HepG2 (cell line): ENCODE measurements at regions not wholly inside any gene's neighbourhood (a gene's known extent, or its start where the extent isn't known, plus 50 kb on each side); places are given as distances from the start of the nearest gene placed in this dataset.

Experiments used
- AHDC1 ChIP-seq: sonication (generic); formaldehyde crosslinking; IDR thresholded peaks from 2 replicates; pipeline ENCODE4 v1.5.1; 2020; ENCODE audit warnings: mild to moderate bottlenecking, missing genetic modification reagents, borderline replicate concordance
- ARID5B ChIP-seq: IDR thresholded peaks from 2 replicates; pipeline ENCODE4 v1.4.0; 2020; ENCODE audit warnings: mild to moderate bottlenecking, missing genetic modification reagents
- EP300 ChIP-seq, 3 experiments: sonication (generic) in 1 of 3; formaldehyde crosslinking in 1 of 3; IDR thresholded peaks; 2 replicates each; pipeline versions ENCODE4 v1.5.1 to v1.6.1; 2011 to 2020; ENCODE audit warnings: low read depth in 2 of 3, low read length in 2 of 3, borderline replicate concordance in 1 of 3, improper control_type of control experiment in 1 of 3, mild to moderate bottlenecking in 1 of 3, missing genetic modification reagents in 1 of 3, moderate library complexity in 1 of 3
- FOXP4 ChIP-seq: sonication (generic); formaldehyde crosslinking; IDR thresholded peaks from 2 replicates; pipeline ENCODE4 v1.4.0; 2020; ENCODE audit warnings: missing genetic modification reagents
- GATAD2A ChIP-seq: IDR thresholded peaks from 2 replicates; pipeline ENCODE4 v1.6.1; 2016
- HMG20A ChIP-seq: IDR thresholded peaks from 2 replicates; pipeline ENCODE4 v1.6.1; 2016; ENCODE audit warnings: borderline replicate concordance
- LCORL ChIP-seq, 2 experiments: fragments of 450-650 bp in 1 of 2; sonication (generic) in 1 of 2; formaldehyde crosslinking in 1 of 2; IDR thresholded peaks; 2 replicates each; pipeline versions ENCODE4 v1.5.0 to v1.6.1; 2017 to 2020; ENCODE audit warnings: antibody characterized with exemption in 1 of 2, missing genetic modification reagents in 1 of 2
- NFIC ChIP-seq: IDR thresholded peaks from 2 replicates; pipeline ENCODE4 v1.6.1; 2012; ENCODE audit warnings: mild to moderate bottlenecking, low read length, inconsistent platforms
- RXRB ChIP-seq: IDR thresholded peaks from 2 replicates; pipeline ENCODE4 v1.6.1; 2016; ENCODE audit warnings: borderline replicate concordance, missing genetic modification reagents, missing compliant biosample characterization
- SAP130 ChIP-seq: IDR thresholded peaks from 2 replicates; pipeline ENCODE4 v1.6.1; 2016; ENCODE audit warnings: low read depth
- SOX5 ChIP-seq: IDR thresholded peaks from 2 replicates; pipeline ENCODE4 v1.6.1; 2016; ENCODE audit warnings: borderline replicate concordance
- THYN1 ChIP-seq: sonication (generic); formaldehyde crosslinking; IDR thresholded peaks from 2 replicates; pipeline ENCODE4 v1.8.1; 2023; ENCODE audit warnings: low read depth, mild to moderate bottlenecking, moderate library complexity, missing genetic modification reagents, borderline replicate concordance
- XRCC5 ChIP-seq: fragments of 200-400 bp; formaldehyde crosslinking; optimal IDR thresholded peaks from 2 replicates; pipeline ENCODE3; 2017; ENCODE audit warnings: mild to moderate bottlenecking, low read length

- TF ChIP-seq THYN1 (no peak), EP300 (IDR thresholded peaks at IDR 0.05; ENCODE audit: low read depth in 2 of 2, low read length in 2 of 2) (0 out of 4 replicates have a peak, but pooled peaks of 1 of the 2 experiments have one; percentile 34), EP300 (CRISPR knock-in tag; IDR thresholded peaks at IDR 0.05; ENCODE audit: borderline replicate concordance) (no peak), AHDC1 (peak; percentile 43; the same call in 1 of the 2 replicates), RXRB (CRISPR knock-in tag) (peak; percentile 48; the same call in 1 of the 2 replicates), XRCC5 (no peak), ARID5B (CRISPR knock-in tag) (peak; percentile 64; the same call in 1 of the 2 replicates), LCORL (IDR thresholded peaks at IDR 0.05) (no peak), LCORL (CRISPR knock-in tag; IDR thresholded peaks at IDR 0.05) (peak; percentile 15; the same call in 1 of the 2 replicates), NFIC (peak; percentile 53; the same call in 1 of the 2 replicates), SAP130 (CRISPR knock-in tag) (peak; percentile 30; the same call in 1 of the 2 replicates), SOX5 (peak; percentile 85), GATAD2A (peak; percentile 40; the same call in 1 of the 2 replicates), HMG20A (CRISPR knock-in tag) (0 out of 2 replicates have a peak, but pooled peaks have one; percentile 11), FOXP4 (0 out of 2 replicates have a peak, but pooled peaks have one; percentile 32)
These were observed 176.6 kb upstream of the STARD13 start (continued) for GRCh38 chr13:33462109-33462508.
